Breast epithelium (tissue), 4 donors: ENCODE measurements at regions not wholly inside any gene's neighbourhood (a gene's known extent, or its start where the extent isn't known, plus 50 kb on each side); places are given as distances from the start of the nearest gene placed in this dataset.

Source experiments
- DNase-seq, 2 donors: peaks; one replicate each; pipeline ENCODE4 v3.0.0-alpha.2; 2019; ENCODE audit warnings: low spot score in 2 of 2
- H3K27ac ChIP-seq, 2 donors: fragments of 200-600 bp; sonication (generic) in 1 of 2; one replicate each; pipeline ENCODE4 v1.5.1; 2016 to 2019; ENCODE audit warnings: mild to moderate bottlenecking in 1 of 2
- H3K27me3 ChIP-seq, 2 donors: fragments of 200-600 bp; sonication (generic) in 1 of 2; one replicate each; pipeline versions ENCODE4 v1.5.1 to v1.6.0; 2017 to 2019; ENCODE audit warnings: control low read depth in 1 of 2, mild to moderate bottlenecking in 1 of 2
- H3K36me3 ChIP-seq: fragments of 200-600 bp; one replicate; pipeline ENCODE4 v1.5.1; 2019
- H3K4me1 ChIP-seq, 2 donors: fragments of 200-600 bp; sonication (generic); one replicate each; pipeline ENCODE4 v1.5.1; 2016 to 2019; ENCODE audit warnings: control low read depth in 1 of 2
- H3K4me3 ChIP-seq, 3 donors: fragments of 200-600 bp; sonication (generic); 1 replicate in 2 of 3; 2 replicates in 1 of 3; pipeline ENCODE4 v1.5.1; 2016 to 2019; ENCODE audit warnings: mild to moderate bottlenecking in 3 of 3, moderate library complexity in 2 of 3
- H3K9me3 ChIP-seq, 2 donors: fragments of 200-600 bp; sonication (generic) in 1 of 2; one replicate each; pipeline ENCODE4 v1.5.1; 2016 to 2019; ENCODE audit warnings: control low read depth in 1 of 2
- CTCF ChIP-seq, 3 donors: fragments of 450-650 bp; IDR thresholded peaks; one replicate each; pipeline ENCODE4 v1.5.1; 2016 to 2017; ENCODE audit warnings: antibody characterized with exemption in 3 of 3, mild to moderate bottlenecking in 3 of 3, moderate library complexity in 3 of 3
- POLR2A ChIP-seq: fragments of 450-650 bp; IDR thresholded peaks from one replicate; pipeline ENCODE4 v1.6.1; 2016; ENCODE audit warnings: antibody characterized with exemption, mild to moderate bottlenecking, moderate library complexity
- POLR2AphosphoS5 ChIP-seq, 3 donors: sonication (generic); formaldehyde crosslinking; IDR thresholded peaks; one replicate each; pipeline ENCODE4 v1.6.1; 2017; ENCODE audit warnings: antibody characterized with exemption in 3 of 3
- intact Hi-C: fragments of 100-400 bp; cut with DNase I; formaldehyde crosslinking; loops from one replicate; pipeline ENCODE4 v1.15.1; 2023; ENCODE audit warnings: low total_unique reads

- intact Hi-C loops: no loop called here
- no peak for TF ChIP-seq POLR2A
- no peak for TF ChIP-seq CTCF (IDR thresholded peaks at IDR 0.05)
- TF ChIP-seq POLR2AphosphoS5 (IDR thresholded peaks at IDR 0.05): no peak
- no peaks in the 10 kb centered on the region for H3K9me3 ChIP-seq
- H3K36me3 ChIP-seq: no peaks in the 10 kb centered on the region
- H3K27me3 ChIP-seq: no peaks in the 10 kb centered on the region
- no peak overlapping the region for H3K4me3 ChIP-seq
- DNase-seq: no peak
- H3K27ac ChIP-seq: no peak overlapping the region
- no peaks in the 10 kb centered on the region for H3K4me1 ChIP-seq
Observed at GRCh38 chr16:27737513-27737912, 187.6 kb downstream of the KATNIP start.
